Activated CD8-positive, alpha-beta memory T cell treated with anti-CD3 and anti-CD28 coated beads, Interleukin-2, amount 10 ng/mL, durations not matched to agents 7 days and 5 days (primary cell): ENCODE measurements at regions not wholly inside any gene's neighbourhood (a gene's known extent, or its start where the extent isn't known, plus 50 kb on each side); places are given as distances from the start of the nearest gene placed in this dataset.
"Not testable (repeated sequence)": the region's sequence is repeated elsewhere in the genome, so short reads cannot be mapped to it uniquely, and the experiment has no call there.

Experiments
- ATAC-seq: fragments of 150-1000 bp; cut with Tn5 transposase; one replicate; pipeline ENCODE4 v1.10.0; 2021; ENCODE audit warnings: moderate library complexity
- CTCF ChIA-PET: fragments of 350-600 bp; sonication (Branson Sonifier 250); formaldehyde crosslinking; loops from one replicate; lab custom pipeline; 2021; ENCODE audit warnings: antibody characterized with exemption; lab: Charles Lee
- DNase-seq: peaks from one replicate; pipeline ENCODE4 v3.0.0-alpha.2; 2020
- H3K27ac Mint-ChIP-seq: one replicate; pipeline ENCODE4 v1.8.0; 2021; ENCODE audit warnings: mild to moderate bottlenecking, mixed read lengths
- H3K27me3 Mint-ChIP-seq: one replicate; pipeline ENCODE4 v1.8.0; 2021; ENCODE audit warnings: mixed read lengths
- H3K36me3 Mint-ChIP-seq: one replicate; pipeline ENCODE4 v1.8.0; 2021; ENCODE audit warnings: mild to moderate bottlenecking, mixed read lengths
- H3K4me1 Mint-ChIP-seq: one replicate; pipeline ENCODE4 v1.8.0; 2021; ENCODE audit warnings: mixed read lengths
- H3K4me3 Mint-ChIP-seq: one replicate; pipeline ENCODE4 v1.8.0; 2021; ENCODE audit warnings: mild to moderate bottlenecking, moderate library complexity, mixed read lengths
- H3K9me3 Mint-ChIP-seq: one replicate; pipeline ENCODE4 v1.8.0; 2022; ENCODE audit warnings: low read depth, mixed read lengths

- CTCF ChIA-PET = no interaction called here
- H3K27ac Mint-ChIP-seq = no peak overlapping the region
- H3K36me3 Mint-ChIP-seq = no peaks in the 10 kb centered on the region
- ATAC-seq = no peak
- H3K4me3 Mint-ChIP-seq = no peak overlapping the region
- DNase-seq = no peak
- no peaks in the 10 kb centered on the region for H3K27me3 Mint-ChIP-seq
- no peaks in the 10 kb centered on the region for H3K4me1 Mint-ChIP-seq
- no peaks in the 10 kb centered on the region for H3K9me3 Mint-ChIP-seq
Measured at GRCh38 chr13:79645569-79645968, 164.6 kb downstream of the NDFIP2 start.

- Mint-ChIP-seq H3K9me3 (no peaks in the 10 kb centered on the region), H3K27me3 (peaks cover 7% of the 10 kb centered on the region), H3K27ac (no peak overlapping the region), H3K4me3 (no peak overlapping the region), H3K4me1 (no peaks in the 10 kb centered on the region), H3K36me3 (no peaks in the 10 kb centered on the region)
- ATAC-seq = no peak
- CTCF ChIA-PET = no interaction called here
- no peak for DNase-seq
Measured at GRCh38 chr13:79642596-79642995, 161.6 kb downstream of the NDFIP2 start.

GRCh38 chr13:79637133-79637763 is 156.3 kb downstream of the NDFIP2 start:
- H3K9me3 Mint-ChIP-seq = no peaks in the 10 kb centered on the region
- no peak overlapping the region for H3K27ac Mint-ChIP-seq
- peaks cover 10% of the 10 kb centered on the region for H3K27me3 Mint-ChIP-seq
- no peaks in the 10 kb centered on the region for H3K36me3 Mint-ChIP-seq
- no peaks in the 10 kb centered on the region for H3K4me1 Mint-ChIP-seq
- DNase-seq (no peak), ATAC-seq (no peak)
- CTCF ChIA-PET = no interaction called here
- no peak overlapping the region for H3K4me3 Mint-ChIP-seq

GRCh38 chr13:79631051-79631659 is 150.2 kb downstream of the NDFIP2 start:
- peaks cover 5% of the 10 kb centered on the region for H3K27me3 Mint-ChIP-seq
- CTCF ChIA-PET = no interaction called here
- H3K4me1 Mint-ChIP-seq = no peaks in the 10 kb centered on the region
- ATAC-seq = no peak
- H3K4me3 Mint-ChIP-seq = no peak overlapping the region
- no peak for DNase-seq
- no peaks in the 10 kb centered on the region for H3K9me3 Mint-ChIP-seq
- H3K27ac Mint-ChIP-seq = no peak overlapping the region
- H3K36me3 Mint-ChIP-seq = no peaks in the 10 kb centered on the region

- CTCF ChIA-PET = no interaction called here
Measured at GRCh38 chr13:79628463-79628862, 147.5 kb downstream of the NDFIP2 start.

GRCh38 chr13:79626924-79627323 is 146.0 kb downstream of the NDFIP2 start:
- H3K4me3 Mint-ChIP-seq = no peak overlapping the region
- CTCF ChIA-PET = no interaction called here
- no peak for DNase-seq
- H3K27ac Mint-ChIP-seq = no peak overlapping the region
- no peaks in the 10 kb centered on the region for H3K36me3 Mint-ChIP-seq
- peaks cover 5% of the 10 kb centered on the region for H3K27me3 Mint-ChIP-seq
- no peak for ATAC-seq
- H3K9me3 Mint-ChIP-seq = no peaks in the 10 kb centered on the region
- no peaks in the 10 kb centered on the region for H3K4me1 Mint-ChIP-seq

More at GRCh38 chr13:79628463-79628862, 147.5 kb downstream of the NDFIP2 start:
- no peak for ATAC-seq
- Mint-ChIP-seq H3K27me3 (peaks cover 9% of the 10 kb centered on the region), H3K4me1 (no peaks in the 10 kb centered on the region), H3K36me3 (no peaks in the 10 kb centered on the region), H3K4me3 (no peak overlapping the region), H3K27ac (no peak overlapping the region), H3K9me3 (no peaks in the 10 kb centered on the region)
- DNase-seq = no peak

GRCh38 chr13:79625517-79625916 is 144.6 kb downstream of the NDFIP2 start:
- H3K9me3 Mint-ChIP-seq = no peaks in the 10 kb centered on the region
- CTCF ChIA-PET = no interaction called here

GRCh38 chr13:79621902-79622301 is 140.9 kb downstream of the NDFIP2 start:
- CTCF ChIA-PET = no interaction called here

More at GRCh38 chr13:79625517-79625916, 144.6 kb downstream of the NDFIP2 start:
- Mint-ChIP-seq H3K36me3 (no peaks in the 10 kb centered on the region), H3K27me3 (peaks cover 9% of the 10 kb centered on the region), H3K4me3 (no peak overlapping the region), H3K27ac (no peak overlapping the region), H3K4me1 (no peaks in the 10 kb centered on the region)
- ATAC-seq (no peak), DNase-seq (no peak)

GRCh38 chr13:79621449-79621848 is 140.5 kb downstream of the NDFIP2 start:
- no peak for ATAC-seq
- Mint-ChIP-seq H3K9me3 (no peaks in the 10 kb centered on the region), H3K27me3 (peaks cover 14% of the 10 kb centered on the region), H3K27ac (no peak overlapping the region), H3K4me1 (no peaks in the 10 kb centered on the region), H3K4me3 (no peak overlapping the region), H3K36me3 (no peaks in the 10 kb centered on the region)
- DNase-seq = no peak
- CTCF ChIA-PET = no interaction called here

More at GRCh38 chr13:79621902-79622301, 140.9 kb downstream of the NDFIP2 start:
- Mint-ChIP-seq H3K9me3 (no peaks in the 10 kb centered on the region), H3K27me3 (peaks cover 14% of the 10 kb centered on the region), H3K4me1 (no peaks in the 10 kb centered on the region), H3K27ac (no peak overlapping the region), H3K36me3 (no peaks in the 10 kb centered on the region), H3K4me3 (no peak overlapping the region)
- ATAC-seq (no peak), DNase-seq (no peak)

GRCh38 chr13:79614250-79614918 is 133.4 kb downstream of the NDFIP2 start:
- CTCF ChIA-PET = no interaction called here
- ATAC-seq (no peak), DNase-seq (no peak)
- H3K36me3 Mint-ChIP-seq = no peaks in the 10 kb centered on the region
- H3K9me3 Mint-ChIP-seq = no peaks in the 10 kb centered on the region
- H3K27ac Mint-ChIP-seq = no peak overlapping the region
- H3K4me1 Mint-ChIP-seq = no peaks in the 10 kb centered on the region
- no peak overlapping the region for H3K4me3 Mint-ChIP-seq
- peaks cover 8% of the 10 kb centered on the region for H3K27me3 Mint-ChIP-seq

- Mint-ChIP-seq H3K27me3 (peaks cover 10% of the 10 kb centered on the region), H3K4me3 (no peak overlapping the region), H3K36me3 (no peaks in the 10 kb centered on the region), H3K27ac (no peak overlapping the region), H3K9me3 (no peaks in the 10 kb centered on the region), H3K4me1 (no peaks in the 10 kb centered on the region)
- CTCF ChIA-PET = no interaction called here
- DNase-seq (no peak), ATAC-seq (no peak)
Measured at GRCh38 chr13:79612604-79613003, 131.6 kb downstream of the NDFIP2 start.

- H3K27me3 Mint-ChIP-seq, H3K4me1 Mint-ChIP-seq, CTCF ChIA-PET, H3K36me3 Mint-ChIP-seq, H3K4me3 Mint-ChIP-seq, H3K27ac Mint-ChIP-seq, H3K9me3 Mint-ChIP-seq, DNase-seq, ATAC-seq: not testable (repeated sequence)
Measured at GRCh38 chr13:79607895-79608294, 126.9 kb downstream of the NDFIP2 start.
